Tibial nerve (tissue), 4 donors: ENCODE measurements at regions not wholly inside any gene's neighbourhood (a gene's known extent, or its start where the extent isn't known, plus 50 kb on each side); places are given as distances from the start of the nearest gene placed in this dataset.

Experiments
- EP300 ChIP-seq, 2 donors: sonication (generic); formaldehyde crosslinking; IDR thresholded peaks; one replicate each; pipeline ENCODE4 v1.6.1; 2017; ENCODE audit warnings: antibody characterized with exemption in 2 of 2, mild to moderate bottlenecking in 1 of 2
- TF ChIP-seq, protein P1 (sequence below), 5 experiments: fragments of 200-600 bp in 3 of 5; fragments of 450-650 bp in 2 of 5; sonication (generic) in 3 of 5; IDR thresholded peaks; one replicate each; pipeline ENCODE4 v1.5.1; 2016 to 2019; ENCODE audit warnings: antibody characterized with exemption in 5 of 5, mild to moderate bottlenecking in 3 of 5, moderate library complexity in 2 of 5

DNA sequence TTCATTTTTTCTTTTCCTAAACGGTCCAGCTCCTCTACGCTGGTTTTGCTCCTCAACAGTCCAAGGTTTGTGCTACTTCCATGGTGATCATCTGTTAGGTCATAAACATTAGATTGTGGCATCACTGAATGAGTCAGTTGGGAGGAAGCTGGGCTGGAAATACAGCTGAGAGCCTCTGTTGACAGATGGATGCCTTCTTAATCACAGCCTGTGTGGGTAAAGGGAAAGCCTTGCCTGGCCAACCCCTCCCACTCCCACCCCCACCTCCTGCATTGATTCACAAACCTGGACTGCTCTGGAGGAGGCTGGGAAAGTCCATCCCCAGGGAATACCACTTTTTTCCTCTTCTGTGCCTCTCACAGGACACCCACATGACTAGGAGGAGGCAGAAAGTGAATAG lies 180.6 kb upstream of the CCN2 start:
- TF ChIP-seq, protein P1, sequence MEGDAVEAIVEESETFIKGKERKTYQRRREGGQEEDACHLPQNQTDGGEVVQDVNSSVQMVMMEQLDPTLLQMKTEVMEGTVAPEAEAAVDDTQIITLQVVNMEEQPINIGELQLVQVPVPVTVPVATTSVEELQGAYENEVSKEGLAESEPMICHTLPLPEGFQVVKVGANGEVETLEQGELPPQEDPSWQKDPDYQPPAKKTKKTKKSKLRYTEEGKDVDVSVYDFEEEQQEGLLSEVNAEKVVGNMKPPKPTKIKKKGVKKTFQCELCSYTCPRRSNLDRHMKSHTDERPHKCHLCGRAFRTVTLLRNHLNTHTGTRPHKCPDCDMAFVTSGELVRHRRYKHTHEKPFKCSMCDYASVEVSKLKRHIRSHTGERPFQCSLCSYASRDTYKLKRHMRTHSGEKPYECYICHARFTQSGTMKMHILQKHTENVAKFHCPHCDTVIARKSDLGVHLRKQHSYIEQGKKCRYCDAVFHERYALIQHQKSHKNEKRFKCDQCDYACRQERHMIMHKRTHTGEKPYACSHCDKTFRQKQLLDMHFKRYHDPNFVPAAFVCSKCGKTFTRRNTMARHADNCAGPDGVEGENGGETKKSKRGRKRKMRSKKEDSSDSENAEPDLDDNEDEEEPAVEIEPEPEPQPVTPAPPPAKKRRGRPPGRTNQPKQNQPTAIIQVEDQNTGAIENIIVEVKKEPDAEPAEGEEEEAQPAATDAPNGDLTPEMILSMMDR (IDR thresholded peaks at IDR 0.05) = no peak
- TF ChIP-seq EP300 (IDR thresholded peaks at IDR 0.05) = peak in 1 of 2 donors; percentile 16
